WERI-Rb-1 (cell line): ENCODE measurements at regions not wholly inside any gene's neighbourhood (a gene's known extent, or its start where the extent isn't known, plus 50 kb on each side); places are given as distances from the start of the nearest gene placed in this dataset.

Experiments
- DNase-seq: peaks from one replicate; pipeline ENCODE4 v3.0.0-alpha.2; 2020
- H3K27ac ChIP-seq: fragments of 250-450 bp; sonication (Bioruptor Pico); 2 replicates; pipeline ENCODE4 v1.5.1; 2020; ENCODE audit warnings: mild to moderate bottlenecking, moderate library complexity
- H3K27me3 ChIP-seq: fragments of 250-450 bp; sonication (Bioruptor Pico); 2 replicates; pipeline ENCODE4 v1.5.1; 2021; ENCODE audit warnings: mild to moderate bottlenecking, low read depth, moderate library complexity; ENCODE audit not compliant: insufficient read depth, severe bottlenecking
- H3K36me3 ChIP-seq: fragments of 250-450 bp; sonication (Bioruptor Pico); 2 replicates; pipeline ENCODE4 v1.5.1; 2020; ENCODE audit warnings: mild to moderate bottlenecking, moderate library complexity
- H3K4me3 ChIP-seq: 2 replicates; pipeline ENCODE4 v1.5.1; 2011; ENCODE audit warnings: low read depth, mild to moderate bottlenecking, control low read depth, low read length
- H3K9me3 ChIP-seq: fragments of 250-450 bp; sonication (Bioruptor Pico); 2 replicates; pipeline ENCODE4 v1.5.1; 2021; ENCODE audit warnings: mild to moderate bottlenecking, moderate library complexity; ENCODE audit not compliant: severe bottlenecking
- CTCF ChIP-seq: IDR thresholded peaks from 2 replicates; pipeline ENCODE4 v1.5.1; 2011; ENCODE audit warnings: low read depth, mild to moderate bottlenecking, control low read depth, inconsistent platforms, low read length

DNA sequence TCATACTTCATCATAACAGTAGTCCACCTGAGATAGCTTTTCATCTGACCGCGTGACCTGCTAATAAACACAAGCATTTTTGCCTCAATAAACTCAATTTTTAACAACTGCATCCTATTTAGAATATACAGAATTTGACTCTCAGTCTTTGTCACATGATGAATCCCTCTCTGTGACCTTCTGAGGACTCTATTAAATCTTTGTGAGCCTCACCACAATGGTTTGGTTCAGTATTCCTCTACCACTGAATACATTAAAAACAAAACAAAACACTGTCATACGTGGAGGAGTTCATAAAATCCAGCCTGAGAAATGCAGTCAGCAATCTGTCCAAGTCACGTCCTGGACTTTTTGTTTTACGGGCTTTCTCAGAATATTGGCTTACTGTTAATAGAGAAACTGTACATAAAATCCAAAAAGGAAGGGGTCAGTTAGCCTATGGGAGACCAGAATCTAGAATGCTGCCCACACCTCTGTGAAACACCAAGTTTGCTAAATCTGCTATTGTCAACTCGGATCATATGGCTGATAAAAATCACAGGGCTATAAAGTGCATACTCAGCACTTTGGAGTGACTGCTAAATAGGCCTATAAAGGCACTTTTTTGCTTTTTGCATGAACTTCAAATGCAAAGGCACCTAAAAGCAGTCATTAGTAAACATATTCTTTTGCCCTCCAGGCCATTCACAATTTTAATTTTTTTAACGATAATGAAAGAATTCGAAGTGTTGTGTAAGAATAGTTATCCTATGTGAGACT lies 190.3 kb upstream of the HDDC2 start:
- Histone ChIP-seq H3K9me3 (no peaks in the 10 kb centered on the region), H3K4me3 (no peak overlapping the region), H3K27me3 (no peaks in the 10 kb centered on the region), H3K36me3 (no peaks in the 10 kb centered on the region), H3K27ac (no peak overlapping the region)
- no peak for DNase-seq
- no peak for TF ChIP-seq CTCF

DNA sequence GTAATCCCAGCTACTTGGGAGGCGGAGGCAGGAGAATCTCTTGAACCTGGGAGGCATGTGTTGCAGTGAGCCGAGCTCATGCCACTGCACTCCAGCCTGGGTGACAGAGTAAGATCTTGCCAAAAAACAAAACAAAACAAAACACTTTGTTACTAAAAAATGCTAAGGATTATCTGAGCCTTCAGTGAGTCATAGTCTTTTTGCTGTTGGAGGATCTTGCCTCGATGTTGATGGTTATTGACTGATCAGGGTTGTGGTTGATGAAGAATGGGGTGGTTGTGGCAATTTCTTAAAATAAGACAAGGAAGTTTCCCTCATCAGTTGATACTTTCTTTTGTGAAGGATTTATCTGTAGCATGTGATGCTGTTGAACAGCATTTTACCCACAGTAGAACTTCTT lies 196.8 kb upstream of the HDDC2 start:
- Histone ChIP-seq H3K36me3 (no peaks in the 10 kb centered on the region), H3K27me3 (no peaks in the 10 kb centered on the region), H3K9me3 (no peaks in the 10 kb centered on the region), H3K4me3 (no peak overlapping the region), H3K27ac (no peak overlapping the region)
- no peak for TF ChIP-seq CTCF
- no peak for DNase-seq

GRCh38 chr6:125499535-125499934 lies 197.8 kb upstream of the HDDC2 start:
- DNase-seq, result no peak
- Histone ChIP-seq H3K27ac (no peak overlapping the region), H3K4me3 (no peak overlapping the region), H3K27me3 (no peaks in the 10 kb centered on the region), H3K36me3 (no peaks in the 10 kb centered on the region), H3K9me3 (no peaks in the 10 kb centered on the region)
- TF ChIP-seq CTCF, result no peak

- Histone ChIP-seq H3K36me3 (no peaks in the 10 kb centered on the region), H3K27me3 (no peaks in the 10 kb centered on the region), H3K27ac (no peak overlapping the region), H3K9me3 (no peaks in the 10 kb centered on the region), H3K4me3 (no peak overlapping the region)
- no peak for DNase-seq
- no peak for TF ChIP-seq CTCF
Observed at GRCh38 chr6:125503181-125503580, 201.4 kb upstream of the HDDC2 start.

- no peak overlapping the region for H3K27ac ChIP-seq
- no peaks in the 10 kb centered on the region for H3K9me3 ChIP-seq
- no peak overlapping the region for H3K4me3 ChIP-seq
- DNase-seq, result no peak
- no peak for TF ChIP-seq CTCF
- no peaks in the 10 kb centered on the region for H3K27me3 ChIP-seq
- H3K36me3 ChIP-seq, result no peaks in the 10 kb centered on the region
Observed at GRCh38 chr6:125507987-125508655, 206.4 kb upstream of the HDDC2 start.
